ENCODE measurements at regions not wholly inside any gene's neighbourhood (a gene's known extent, or its start where the extent isn't known, plus 50 kb on each side); places are given as distances from the start of the nearest gene placed in this dataset.

GRCh38 chr13:104198801-104199200 is 1132.6 kb upstream of the SLC10A2 start:
- no peaks in the 10 kb centered on the region for H3F3A ChIP-seq (replicated peaks; ENCODE audit: low read depth)
- no peaks in the 10 kb centered on the region for H3K27me3 Mint-ChIP-seq (ENCODE audit: insufficient read depth, low read depth, poor library complexity)
- no peak overlapping the region for H3K4me3 Mint-ChIP-seq
- ATAC-seq (no peak), DNase-seq (ENCODE audit: low spot score) (no peak)
- H3K4me1 ChIP-seq (ENCODE audit: insufficient read depth), result peaks cover 6% of the 10 kb centered on the region; the same call in 1 of the 2 replicates
- TF ChIP-seq NANOG (IDR thresholded peaks at IDR 0.05; ENCODE audit: borderline replicate concordance), result no peak
- TF ChIP-seq CTCF (conservative IDR thresholded peaks at IDR 0.05; ENCODE audit: low read depth in 2 of 2), result no peak
- TF ChIP-seq REST (IDR thresholded peaks at IDR 0.05; ENCODE audit: unreplicated experiment), result no peak
- TF ChIP-seq EZH2phosphoT487 (IDR thresholded peaks at IDR 0.05; ENCODE audit: unreplicated experiment), result no peak
- TF ChIP-seq EZH2 (IDR thresholded peaks at IDR 0.05; ENCODE audit: low read depth, unreplicated experiment), result no peak
- no peak for TF ChIP-seq ETS1 (IDR thresholded peaks at IDR 0.05)
- no peak for TF ChIP-seq POLR2AphosphoS5 (IDR thresholded peaks at IDR 0.05; ENCODE audit: low read depth)
- TF ChIP-seq ZNF331 (CRISPR knock-in tag; IDR thresholded peaks at IDR 0.05; ENCODE audit: low read depth), result no peak
- no peak for TF ChIP-seq STAT1 (IDR thresholded peaks at IDR 0.05; ENCODE audit: unreplicated experiment)
- no peak for TF ChIP-seq CREB1 (CRISPR knock-in tag; IDR thresholded peaks at IDR 0.05; ENCODE audit: low read depth)
- no peak overlapping the region for H3K27ac Mint-ChIP-seq
- H3K4me2 ChIP-seq, result no peak overlapping the region
- no peaks in the 10 kb centered on the region for H4K20me1 ChIP-seq (replicated peaks; ENCODE audit: insufficient read depth)
- no peak overlapping the region for H2AFZ ChIP-seq
- no peaks in the 10 kb centered on the region for H3K4me1 Mint-ChIP-seq
- H3K36me3 Mint-ChIP-seq (ENCODE audit: low read depth), result peaks cover 7% of the 10 kb centered on the region; the same call in 2 of the 3 replicates
- no peaks in the 10 kb centered on the region for H3K79me2 ChIP-seq (replicated peaks; ENCODE audit: insufficient read depth)
- peaks cover 6% of the 10 kb centered on the region; the same call in 1 of the 2 replicates for H3K9me2 ChIP-seq (ENCODE audit: insufficient read depth)
- H3K4me3 ChIP-seq, result no peak overlapping the region
- peaks cover 11% of the 10 kb centered on the region; the same call in 2 of the 3 replicates for H3K9me3 Mint-ChIP-seq
- no peaks in the 10 kb centered on the region for H3K36me3 ChIP-seq (ENCODE audit: insufficient read depth)
- H3K27me3 ChIP-seq (ENCODE audit: insufficient read depth), result no peaks in the 10 kb centered on the region
- no peak overlapping the region for H3K27ac ChIP-seq (ENCODE audit: low read depth)

All from GM23338 (cell line).